ENCODE measurements at regions not wholly inside any gene's neighbourhood (a gene's known extent, or its start where the extent isn't known, plus 50 kb on each side); places are given as distances from the start of the nearest gene placed in this dataset.

- H3K18ac ChIP-seq (ENCODE audit: insufficient read length, low read depth, low read length): no peak overlapping the region
- no peak overlapping the region for H3K4me3 Mint-ChIP-seq
- H3K27me3 ChIP-seq (ENCODE audit: insufficient read depth, low read length): no peaks in the 10 kb centered on the region
- H3K36me3 Mint-ChIP-seq (ENCODE audit: insufficient read depth in 1 of 3, low read depth in 3 of 3): no peaks in the 10 kb centered on the region
- H3T11ph ChIP-seq (ENCODE audit: low read length): no peak overlapping the region
- no peak overlapping the region for H3K4me2 ChIP-seq (ENCODE audit: insufficient read depth, insufficient read length, low read length)
- no peak overlapping the region for H2AK5ac ChIP-seq (ENCODE audit: insufficient read length, low read length)
- H3K14ac ChIP-seq (ENCODE audit: insufficient read depth, low read length): no peak overlapping the region
- no peaks in the 10 kb centered on the region for H3K23me2 ChIP-seq (ENCODE audit: insufficient read length, low read depth, low read length, poor library complexity, severe bottlenecking)
- no peak overlapping the region for H3K27ac ChIP-seq (ENCODE audit: insufficient read length, low read depth, low read length)
- no peaks in the 10 kb centered on the region for H3K4me1 ChIP-seq (ENCODE audit: insufficient read depth, low read length)
- H3K9me3 ChIP-seq (ENCODE audit: control insufficient read depth, low read depth, low read length): no peaks in the 10 kb centered on the region
- DNase-seq: no peak
- no peak overlapping the region for H2BK20ac ChIP-seq (ENCODE audit: low read depth, low read length, poor library complexity, severe bottlenecking)
- no peak overlapping the region for H3K23ac ChIP-seq (ENCODE audit: insufficient read length, low read depth, low read length)
- H3K4ac ChIP-seq (ENCODE audit: low read depth, low read length): no peak overlapping the region
- no CpG with 5 or more reads among the region's 2 CpGs for WGBS (ENCODE audit: extremely low coverage, insufficient read length, low lambda C conversion rate)
- no peak overlapping the region for H2BK12ac ChIP-seq (ENCODE audit: insufficient read length, low read depth, low read length)
- no peak overlapping the region for H3K27ac Mint-ChIP-seq
- no peak overlapping the region for H3K56ac ChIP-seq (ENCODE audit: insufficient read length, low read depth, low read length)
- H4K5ac ChIP-seq (ENCODE audit: insufficient read length, low read depth, low read length): no peak overlapping the region
- no peaks in the 10 kb centered on the region for H3K79me1 ChIP-seq (ENCODE audit: insufficient read depth, low read depth, low read length, poor library complexity, severe bottlenecking)
- H3K9me3 Mint-ChIP-seq: no peaks in the 10 kb centered on the region
- H4K20me1 ChIP-seq (ENCODE audit: control insufficient read depth, insufficient read depth, insufficient read length): no peaks in the 10 kb centered on the region
- no peak overlapping the region for H4K8ac ChIP-seq (replicated peaks; ENCODE audit: insufficient read length, low read depth, low read length)
- peaks cover 3 to 9% of the 10 kb centered on the region in 2 experiments; a peak in 2 of 4 replicates for H3K4me1 Mint-ChIP-seq
- no peaks in the 10 kb centered on the region for H3K79me2 ChIP-seq (ENCODE audit: insufficient read depth, low read length)
- H2BK15ac ChIP-seq (ENCODE audit: low read depth, low read length): no peak overlapping the region
- no peaks in the 10 kb centered on the region for H3K27me3 Mint-ChIP-seq (ENCODE audit: low read depth)
- no peak overlapping the region for H3K9ac ChIP-seq (ENCODE audit: extremely low read depth, insufficient read length, low read length)
- no peak overlapping the region for H2BK5ac ChIP-seq (ENCODE audit: insufficient read length, low read length)
- H4K91ac ChIP-seq (ENCODE audit: insufficient read length, low read depth, low read length): no peak overlapping the region
- TF ChIP-seq, protein P1, sequence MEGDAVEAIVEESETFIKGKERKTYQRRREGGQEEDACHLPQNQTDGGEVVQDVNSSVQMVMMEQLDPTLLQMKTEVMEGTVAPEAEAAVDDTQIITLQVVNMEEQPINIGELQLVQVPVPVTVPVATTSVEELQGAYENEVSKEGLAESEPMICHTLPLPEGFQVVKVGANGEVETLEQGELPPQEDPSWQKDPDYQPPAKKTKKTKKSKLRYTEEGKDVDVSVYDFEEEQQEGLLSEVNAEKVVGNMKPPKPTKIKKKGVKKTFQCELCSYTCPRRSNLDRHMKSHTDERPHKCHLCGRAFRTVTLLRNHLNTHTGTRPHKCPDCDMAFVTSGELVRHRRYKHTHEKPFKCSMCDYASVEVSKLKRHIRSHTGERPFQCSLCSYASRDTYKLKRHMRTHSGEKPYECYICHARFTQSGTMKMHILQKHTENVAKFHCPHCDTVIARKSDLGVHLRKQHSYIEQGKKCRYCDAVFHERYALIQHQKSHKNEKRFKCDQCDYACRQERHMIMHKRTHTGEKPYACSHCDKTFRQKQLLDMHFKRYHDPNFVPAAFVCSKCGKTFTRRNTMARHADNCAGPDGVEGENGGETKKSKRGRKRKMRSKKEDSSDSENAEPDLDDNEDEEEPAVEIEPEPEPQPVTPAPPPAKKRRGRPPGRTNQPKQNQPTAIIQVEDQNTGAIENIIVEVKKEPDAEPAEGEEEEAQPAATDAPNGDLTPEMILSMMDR (conservative IDR thresholded peaks at IDR 0.05): no peak
- no peak overlapping the region for H2BK120ac ChIP-seq (ENCODE audit: low read depth, low read length, poor library complexity, severe bottlenecking)
- H2AFZ ChIP-seq (ENCODE audit: low read length): no peak overlapping the region
These were observed 119.4 kb upstream of the PUM3 start for GRCh38 chr9:2963307-2963706.
